H1 (cell line): ENCODE measurements at regions not wholly inside any gene's neighbourhood (a gene's known extent, or its start where the extent isn't known, plus 50 kb on each side); places are given as distances from the start of the nearest gene placed in this dataset.

Experiments used
- CTCF ChIA-PET: fragments of 300-600 bp; sonication (Branson Sonifier 250); formaldehyde crosslinking; loops from one replicate; lab custom pipeline; 2021; ENCODE audit not compliant: partially characterized antibody; lab: Charles Lee
- POLR2A ChIA-PET: fragments of 300-600 bp; sonication (Branson Sonifier 250); formaldehyde crosslinking; loops from one replicate; lab custom pipeline; 2021; ENCODE audit warnings: inconsistent platforms; ENCODE audit not compliant: partially characterized antibody; lab: Charles Lee
- DNase-seq, 2 experiments: peaks; one replicate each; pipeline versions ENCODE4 v3.0.0 to v3.0.0-alpha.2; 2010 to 2022; ENCODE audit warnings: low spot score in 2 of 2, low read depth in 1 of 2, mixed read lengths in 1 of 2
- FAIRE-seq: peaks from 2 replicates; lab custom pipeline; 2011; peaks lifted over from hg19 to GRCh38; lab: Jason Lieb, UNC
- H2AFZ ChIP-seq: 2 replicates; pipeline ENCODE4 v1.8.1; 2012; ENCODE audit warnings: low read length, inconsistent platforms
- H2AK5ac ChIP-seq: 2 replicates; pipeline ENCODE4 v1.6.1; 2013; ENCODE audit warnings: low read depth, low read length
- H2BK120ac ChIP-seq: replicated peaks from 2 replicates; pipeline ENCODE3; 2013; ENCODE audit warnings: low read depth, low read length, inconsistent platforms
- H2BK12ac ChIP-seq: 2 replicates; pipeline ENCODE4 v1.6.1; 2013; ENCODE audit warnings: low read depth, low read length
- H2BK15ac ChIP-seq: 2 replicates; pipeline ENCODE4 v1.6.1; 2013; ENCODE audit warnings: low read length
- H2BK20ac ChIP-seq: 2 replicates; pipeline ENCODE4 v1.6.1; 2013; ENCODE audit warnings: low read length
- H2BK5ac ChIP-seq: 2 replicates; pipeline ENCODE4 v1.6.1; 2013; ENCODE audit warnings: low read depth, low read length
- H3K14ac ChIP-seq: 2 replicates; pipeline ENCODE4 v1.6.1; 2013; ENCODE audit warnings: inconsistent platforms; ENCODE audit not compliant: insufficient read length
- H3K18ac ChIP-seq: 2 replicates; pipeline ENCODE4 v1.6.1; 2013; ENCODE audit warnings: low read length; ENCODE audit errors: extremely low read depth
- H3K23ac ChIP-seq: 2 replicates; pipeline ENCODE4 v1.6.1; 2013; ENCODE audit warnings: inconsistent platforms; ENCODE audit not compliant: insufficient read length
- H3K23me2 ChIP-seq: 2 replicates; pipeline ENCODE4 v1.6.1; 2013; ENCODE audit warnings: low read depth, low read length
- H3K27ac ChIP-seq: 2 replicates; pipeline ENCODE4 v1.6.1; 2011; ENCODE audit warnings: low read depth, low read length, inconsistent platforms
- H3K27me3 ChIP-seq, 4 experiments: replicated peaks in 1 of 4; 1 replicate in 1 of 4; 2 replicates in 3 of 4; pipeline versions ENCODE4 v1.6.1 to v1.8.1; 2011 to 2013; ENCODE audit warnings: low read length in 3 of 4, mild to moderate bottlenecking in 3 of 4, inconsistent platforms in 2 of 4, mixed read lengths in 2 of 4, moderate library complexity in 1 of 4; ENCODE audit not compliant: control insufficient read depth in 3 of 4, insufficient read depth in 3 of 4; ENCODE audit errors: extremely low read depth in 1 of 4
- H3K36me3 ChIP-seq, 4 experiments: 2 replicates each; pipeline versions ENCODE4 v1.6.1 to v1.8.1; 2011 to 2013; ENCODE audit warnings: mild to moderate bottlenecking in 4 of 4, low read length in 3 of 4, moderate library complexity in 2 of 4, control low read depth in 1 of 4, inconsistent platforms in 1 of 4; ENCODE audit not compliant: insufficient read depth in 4 of 4, control insufficient read depth in 2 of 4
- H3K4ac ChIP-seq: replicated peaks from 2 replicates; pipeline ENCODE3; 2013; ENCODE audit warnings: low read length, low read depth, mixed read lengths, inconsistent platforms; ENCODE audit not compliant: insufficient read length
- H3K4me1 ChIP-seq, 4 experiments: replicated peaks in 1 of 4; 1 replicate in 1 of 4; 2 replicates in 3 of 4; pipeline versions ENCODE4 v1.6.1 to v1.8.1; 2011 to 2013; ENCODE audit warnings: low read length in 3 of 4, inconsistent platforms in 2 of 4, mixed read lengths in 1 of 4; ENCODE audit not compliant: insufficient read depth in 4 of 4, control insufficient read depth in 3 of 4
- H3K4me2 ChIP-seq, 2 experiments: 2 replicates each; pipeline versions ENCODE4 v1.6.1 to v1.8.1; 2011 to 2013; ENCODE audit warnings: low read depth in 2 of 2, low read length in 2 of 2, control low read depth in 1 of 2, inconsistent platforms in 1 of 2, mild to moderate bottlenecking in 1 of 2; ENCODE audit not compliant: insufficient read depth in 1 of 2
- H3K4me3 ChIP-seq, 4 experiments: fragments of 200-600, 300-600 bp in 1 of 4; sonication (generic), shearing (Covaris generic), sonication (Bioruptor Twin) in 1 of 4; 2 replicates each; pipeline versions ENCODE4 v1.5.1 to v1.8.1; 2011 to 2016; ENCODE audit warnings: low read length in 4 of 4, low read depth in 3 of 4, control low read depth in 2 of 4, inconsistent platforms in 2 of 4, mild to moderate bottlenecking in 2 of 4, mixed read lengths in 1 of 4, moderate library complexity in 1 of 4; ENCODE audit not compliant: insufficient read depth in 2 of 4; ENCODE audit errors: extremely low read depth in 1 of 4
- H3K56ac ChIP-seq: replicated peaks from 2 replicates; pipeline ENCODE3; 2013; ENCODE audit warnings: low read depth, mild to moderate bottlenecking, mixed read lengths, low read length, inconsistent platforms; ENCODE audit not compliant: insufficient read length
- H3K79me1 ChIP-seq: 2 replicates; pipeline ENCODE4 v1.6.1; 2013; ENCODE audit warnings: low read depth, low read length, control low read depth
- H3K79me2 ChIP-seq, 2 experiments: 2 replicates each; pipeline versions ENCODE4 v1.6.1 to v1.8.1; 2012 to 2013; ENCODE audit warnings: low read length in 2 of 2, mild to moderate bottlenecking in 2 of 2, inconsistent platforms in 1 of 2; ENCODE audit not compliant: insufficient read depth in 2 of 2, control insufficient read depth in 1 of 2
- H3K9ac ChIP-seq, 4 experiments: replicated peaks in 1 of 4; 1 replicate in 1 of 4; 2 replicates in 3 of 4; pipeline versions ENCODE4 v1.6.1 to v1.8.1; 2011 to 2013; ENCODE audit warnings: low read depth in 3 of 4, low read length in 3 of 4, control low read depth in 2 of 4, mild to moderate bottlenecking in 2 of 4, moderate library complexity in 2 of 4, inconsistent platforms in 1 of 4; ENCODE audit errors: extremely low read depth in 1 of 4
- H3K9me3 ChIP-seq, 2 experiments: 2 replicates each; pipeline versions ENCODE4 v1.6.1 to v1.8.1; 2012 to 2013; ENCODE audit warnings: mild to moderate bottlenecking in 2 of 2, moderate library complexity in 2 of 2, control low read depth in 1 of 2, inconsistent platforms in 1 of 2, low read depth in 1 of 2, low read length in 1 of 2, mixed read lengths in 1 of 2; ENCODE audit not compliant: insufficient read depth in 2 of 2
- H4K20me1 ChIP-seq, 2 experiments: replicated peaks in 1 of 2; 2 replicates each; pipeline versions ENCODE3 to v1.8.1; 2011 to 2013; ENCODE audit warnings: inconsistent platforms in 2 of 2, low read length in 2 of 2, mild to moderate bottlenecking in 1 of 2; ENCODE audit not compliant: insufficient read depth in 2 of 2, control insufficient read depth in 1 of 2
- H4K5ac ChIP-seq: 2 replicates; pipeline ENCODE4 v1.6.1; 2013; ENCODE audit warnings: low read length, low read depth, mixed read lengths, inconsistent platforms; ENCODE audit not compliant: insufficient read length
- H4K8ac ChIP-seq: 2 replicates; pipeline ENCODE4 v1.8.0; 2013; ENCODE audit warnings: mild to moderate bottlenecking, moderate library complexity, low read length, inconsistent platforms; ENCODE audit not compliant: insufficient read depth; ENCODE audit errors: extremely low read depth
- H4K91ac ChIP-seq: replicated peaks from 2 replicates; pipeline ENCODE3; 2013; ENCODE audit warnings: low read length, mixed read lengths, inconsistent platforms; ENCODE audit not compliant: insufficient read length
- CREB1 ChIP-seq: IDR thresholded peaks from 2 replicates; pipeline ENCODE4 v1.6.1; 2012; ENCODE audit warnings: inconsistent platforms
- KDM1A ChIP-seq: fragments of 200-600, 300-600 bp; sonication (generic); IDR thresholded peaks from 2 replicates; pipeline ENCODE4 v1.7.1; 2016; ENCODE audit warnings: mild to moderate bottlenecking, low read length, borderline replicate concordance
- KDM5A ChIP-seq: fragments of 200-600 bp; IDR thresholded peaks from 2 replicates; pipeline ENCODE4 v1.7.1; 2012; ENCODE audit warnings: mild to moderate bottlenecking, low read length, inconsistent platforms, mixed read lengths
- POU5F1 ChIP-seq: IDR thresholded peaks from 2 replicates; pipeline ENCODE4 v1.6.1; 2011; ENCODE audit warnings: low read depth, mild to moderate bottlenecking, low read length, moderate library complexity
- RAD21 ChIP-seq, 2 experiments: IDR thresholded peaks in 1 of 2; conservative IDR thresholded peaks in 1 of 2; 2 replicates each; pipeline ENCODE4 v1.6.1; 2011; ENCODE audit warnings: low read depth in 2 of 2, low read length in 2 of 2, improper control_type of control experiment in 1 of 2, inconsistent platforms in 1 of 2, mild to moderate bottlenecking in 1 of 2, moderate library complexity in 1 of 2
- RBBP5 ChIP-seq: IDR thresholded peaks from 2 replicates; pipeline ENCODE4 v1.7.1; 2012; ENCODE audit warnings: low read depth, mild to moderate bottlenecking, inconsistent platforms, low read length, moderate library complexity, borderline replicate concordance
- SAP30 ChIP-seq: fragments of 300-600 bp; sonication (generic); IDR thresholded peaks from 2 replicates; pipeline ENCODE4 v1.7.1; 2012; ENCODE audit warnings: low read length, moderate library complexity, mild to moderate bottlenecking, inconsistent platforms; ENCODE audit not compliant: insufficient read depth, insufficient replicate concordance
- SIRT6 ChIP-seq: IDR thresholded peaks from one replicate; pipeline ENCODE4 v1.7.1; 2012; ENCODE audit warnings: low read length, inconsistent platforms
- SIX5 ChIP-seq: IDR thresholded peaks from 2 replicates; pipeline ENCODE4 v1.6.1; 2011; ENCODE audit warnings: mild to moderate bottlenecking, low read depth, low read length
- SUZ12 ChIP-seq: fragments of 200-600 bp; sonication (generic); IDR thresholded peaks from 2 replicates; pipeline ENCODE4 v1.6.1; 2012; ENCODE audit warnings: mild to moderate bottlenecking, inconsistent platforms, low read length, moderate library complexity, mixed read lengths
- TAF1 ChIP-seq: IDR thresholded peaks from 2 replicates; pipeline ENCODE4 v1.6.1; 2011; ENCODE audit warnings: mild to moderate bottlenecking, low read depth, low read length
- TBP ChIP-seq: IDR thresholded peaks from 2 replicates; pipeline ENCODE4 v1.6.1; 2011; ENCODE audit warnings: low read depth, low read length, improper control_type of control experiment
- WGBS, 2 experiments: shearing (Covaris generic) in 1 of 2; methylation state at CpG; one replicate each; pipeline versions ENCODE4 v1.1.6 to v1.1.7; 2013 to 2015; ENCODE audit warnings: low lambda C conversion rate in 2 of 2, mixed read lengths in 2 of 2, inconsistent platforms in 1 of 2, low coverage in 1 of 2, missing lambda C conversion rate in 1 of 2; ENCODE audit not compliant: insufficient replicate concordance in 2 of 2, insufficient coverage in 1 of 2, insufficient read length in 1 of 2; ENCODE audit errors: extremely low coverage in 1 of 2, missing lambda C conversion rate in 1 of 2; 5-methylcytosine and 5-hydroxymethylcytosine counted together
- TF ChIP-seq, protein P1 (sequence below): IDR thresholded peaks from 2 replicates; pipeline ENCODE4 v1.6.1; 2012; ENCODE audit warnings: inconsistent platforms
- TF ChIP-seq, protein P2 (sequence below): IDR thresholded peaks from 2 replicates; pipeline ENCODE4 v1.6.1; 2012; ENCODE audit warnings: low read length, inconsistent platforms

DNA sequence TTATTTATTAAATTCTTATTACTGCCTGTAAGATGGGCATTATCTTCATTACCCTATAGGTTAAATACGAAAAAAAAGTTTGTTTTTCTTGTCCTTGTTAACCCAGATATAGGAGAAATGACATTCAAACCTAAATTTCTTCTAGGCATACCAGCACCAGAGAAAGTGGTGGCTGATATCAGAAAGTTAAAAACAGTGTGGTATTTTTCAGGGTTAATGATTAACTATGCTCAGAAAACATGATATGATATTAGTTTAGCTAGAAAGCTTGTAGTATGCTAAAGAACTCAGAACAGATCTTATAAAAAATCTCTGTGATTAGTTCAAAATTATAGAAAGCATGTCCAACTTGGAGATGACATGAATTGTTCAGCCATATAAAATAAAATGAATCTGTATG, 630.5 kb upstream of the EPHA6 start:
- no peak for FAIRE-seq
- no peak overlapping the region for H2BK20ac ChIP-seq
- H2BK15ac ChIP-seq, result no peak overlapping the region
- H3K9ac ChIP-seq, result no peak overlapping the region
- H3K4ac ChIP-seq, result no peak overlapping the region
- H3K27me3 ChIP-seq, result no peaks in the 10 kb centered on the region
- H3K4me1 ChIP-seq, result no peaks in the 10 kb centered on the region
- H2AK5ac ChIP-seq, result no peak overlapping the region
- H3K23me2 ChIP-seq, result no peaks in the 10 kb centered on the region
- no peaks in the 10 kb centered on the region for H3K9me3 ChIP-seq
- H3K18ac ChIP-seq, result no peak overlapping the region
- H3K14ac ChIP-seq, result no peak overlapping the region
- H4K91ac ChIP-seq, result no peak overlapping the region
- H3K79me2 ChIP-seq, result no peaks in the 10 kb centered on the region
- H3K56ac ChIP-seq, result no peak overlapping the region
- WGBS, 2 experiments, result 81% methylated on average over 1 of the region's 1 CpG; no CpG with 5 or more reads in 1 of the 2 experiments
- no peak overlapping the region for H2BK5ac ChIP-seq
- H3K36me3 ChIP-seq, result no peaks in the 10 kb centered on the region
- no peak overlapping the region for H4K8ac ChIP-seq
- H3K4me2 ChIP-seq, result no peak overlapping the region
- H2BK12ac ChIP-seq, result no peak overlapping the region
- H2BK120ac ChIP-seq, result no peak overlapping the region
- POLR2A ChIA-PET, result no interaction called here
- H3K79me1 ChIP-seq, result no peaks in the 10 kb centered on the region
- no peak overlapping the region for H3K23ac ChIP-seq
- CTCF ChIA-PET, result interaction anchor here (0.7 kb wide), 1 partner anchor 10 kb away, joined by 3 read pairs; no protein-coding TSS in a partner anchor
- no peak for DNase-seq
- H4K5ac ChIP-seq, result no peak overlapping the region
- no peak overlapping the region for H3K4me3 ChIP-seq
- H4K20me1 ChIP-seq, result no peaks in the 10 kb centered on the region
- no peak overlapping the region for H2AFZ ChIP-seq
- H3K27ac ChIP-seq, result no peak overlapping the region
- TF ChIP-seq TAF1 (no peak), KDM5A (no peak), KDM1A (no peak), SIX5 (no peak), POU5F1 (no peak), TBP (no peak), RBBP5 (no peak), CREB1 (no peak), RAD21 (IDR thresholded peaks at IDR 0.05 in 1 of 2, conservative IDR thresholded peaks at IDR 0.05 in 1 of 2; ENCODE audit: low read depth in 2 of 2, low read length in 2 of 2) (no peak), SUZ12 (no peak), SAP30 (no peak), SIRT6 (no peak)
- TF ChIP-seq, protein P1, sequence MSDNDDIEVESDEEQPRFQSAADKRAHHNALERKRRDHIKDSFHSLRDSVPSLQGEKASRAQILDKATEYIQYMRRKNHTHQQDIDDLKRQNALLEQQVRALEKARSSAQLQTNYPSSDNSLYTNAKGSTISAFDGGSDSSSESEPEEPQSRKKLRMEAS, result no peak
- TF ChIP-seq, protein P2, sequence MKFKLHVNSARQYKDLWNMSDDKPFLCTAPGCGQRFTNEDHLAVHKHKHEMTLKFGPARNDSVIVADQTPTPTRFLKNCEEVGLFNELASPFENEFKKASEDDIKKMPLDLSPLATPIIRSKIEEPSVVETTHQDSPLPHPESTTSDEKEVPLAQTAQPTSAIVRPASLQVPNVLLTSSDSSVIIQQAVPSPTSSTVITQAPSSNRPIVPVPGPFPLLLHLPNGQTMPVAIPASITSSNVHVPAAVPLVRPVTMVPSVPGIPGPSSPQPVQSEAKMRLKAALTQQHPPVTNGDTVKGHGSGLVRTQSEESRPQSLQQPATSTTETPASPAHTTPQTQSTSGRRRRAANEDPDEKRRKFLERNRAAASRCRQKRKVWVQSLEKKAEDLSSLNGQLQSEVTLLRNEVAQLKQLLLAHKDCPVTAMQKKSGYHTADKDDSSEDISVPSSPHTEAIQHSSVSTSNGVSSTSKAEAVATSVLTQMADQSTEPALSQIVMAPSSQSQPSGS, result no peak
